ENCODE measurements at regions not wholly inside any gene's neighbourhood (a gene's known extent, or its start where the extent isn't known, plus 50 kb on each side); places are given as distances from the start of the nearest gene placed in this dataset.

GRCh38 chr4:20086799-20087521 is 164.7 kb upstream of the SLIT2 start:
- Histone ChIP-seq H3K27ac (ENCODE audit: low read depth, low read length) (no peak overlapping the region), H3K27me3 (ENCODE audit: control insufficient read depth, insufficient read depth, low read length) (no peaks in the 10 kb centered on the region), H3K4me3 (ENCODE audit: low read depth, low read length) (no peak overlapping the region), H3K9me3 (ENCODE audit: control insufficient read depth, insufficient read depth, low read length) (no peaks in the 10 kb centered on the region)
- TF ChIP-seq CTCF (IDR thresholded peaks at IDR 0.05; ENCODE audit: low read depth, low read length): no peak
- CTCF ChIA-PET: interaction anchor here (1.1 kb wide), 1 partner anchor 162 kb away, joined by 3 read pairs; no protein-coding TSS in a partner anchor
- no peak for DNase-seq (ENCODE audit: low read depth, low spot score)
- POLR2A ChIA-PET: no interaction called here

GRCh38 chr4:20086067-20086798 is 165.5 kb upstream of the SLIT2 start:
- Histone ChIP-seq H3K9me3 (ENCODE audit: control insufficient read depth, insufficient read depth, low read length) (no peaks in the 10 kb centered on the region), H3K27ac (ENCODE audit: low read depth, low read length) (no peak overlapping the region), H3K27me3 (ENCODE audit: control insufficient read depth, insufficient read depth, low read length) (no peaks in the 10 kb centered on the region), H3K4me3 (ENCODE audit: low read depth, low read length) (no peak overlapping the region)
- CTCF ChIA-PET: interaction anchor here (1.1 kb wide), 1 partner anchor 162 kb away, joined by 3 read pairs; no protein-coding TSS in a partner anchor
- no peak for TF ChIP-seq CTCF (IDR thresholded peaks at IDR 0.05; ENCODE audit: low read depth, low read length)
- no peak for DNase-seq (ENCODE audit: low read depth, low spot score)
- POLR2A ChIA-PET: no interaction called here

GRCh38 chr4:20085653-20086052 is 166.1 kb upstream of the SLIT2 start:
- Histone ChIP-seq H3K9me3 (ENCODE audit: control insufficient read depth, insufficient read depth, low read length) (no peaks in the 10 kb centered on the region), H3K4me3 (ENCODE audit: low read depth, low read length) (no peak overlapping the region), H3K27me3 (ENCODE audit: control insufficient read depth, insufficient read depth, low read length) (no peaks in the 10 kb centered on the region), H3K27ac (ENCODE audit: low read depth, low read length) (no peak overlapping the region)
- POLR2A ChIA-PET: no interaction called here
- CTCF ChIA-PET: interaction anchor here (1.1 kb wide), 1 partner anchor 163 kb away, joined by 3 read pairs; no protein-coding TSS in a partner anchor
- no peak for DNase-seq (ENCODE audit: low read depth, low spot score)
- no peak for TF ChIP-seq CTCF (IDR thresholded peaks at IDR 0.05; ENCODE audit: low read depth, low read length)

- no peaks in the 10 kb centered on the region for H3K27me3 ChIP-seq (ENCODE audit: control insufficient read depth, insufficient read depth, low read length)
- no peak overlapping the region for H3K27ac ChIP-seq (ENCODE audit: low read depth, low read length)
- DNase-seq (ENCODE audit: low read depth, low spot score): no peak
- no peaks in the 10 kb centered on the region for H3K9me3 ChIP-seq (ENCODE audit: control insufficient read depth, insufficient read depth, low read length)
- no peak overlapping the region for H3K4me3 ChIP-seq (ENCODE audit: low read depth, low read length)
- TF ChIP-seq CTCF (IDR thresholded peaks at IDR 0.05; ENCODE audit: low read depth, low read length): no peak
- CTCF ChIA-PET: no interaction called here
- POLR2A ChIA-PET: no interaction called here
Measured at GRCh38 chr4:20085156-20085555, 166.5 kb upstream of the SLIT2 start.

GRCh38 chr4:20084488-20084887 is 167.2 kb upstream of the SLIT2 start:
- ChIA-PET POLR2A (no interaction called here), CTCF (no interaction called here)
- DNase-seq (ENCODE audit: low read depth, low spot score): no peak
- Histone ChIP-seq H3K9me3 (ENCODE audit: control insufficient read depth, insufficient read depth, low read length) (no peaks in the 10 kb centered on the region), H3K4me3 (ENCODE audit: low read depth, low read length) (no peak overlapping the region), H3K27me3 (ENCODE audit: control insufficient read depth, insufficient read depth, low read length) (no peaks in the 10 kb centered on the region), H3K27ac (ENCODE audit: low read depth, low read length) (no peak overlapping the region)
- TF ChIP-seq CTCF (IDR thresholded peaks at IDR 0.05; ENCODE audit: low read depth, low read length): no peak
